Lower lobe of right lung (tissue), 2 donors: ENCODE measurements at regions not wholly inside any gene's neighbourhood (a gene's known extent, or its start where the extent isn't known, plus 50 kb on each side); places are given as distances from the start of the nearest gene placed in this dataset.
"Not testable (repeated sequence)": the region's sequence is repeated elsewhere in the genome, so short reads cannot be mapped to it uniquely, and the experiment has no call there.

Experiments used
- ATAC-seq, 2 donors: fragments of 200-7000 bp; cut with Tn5 transposase; one replicate each; pipeline ENCODE4 v1.9.1; 2020 to 2022; ENCODE audit warnings: mild to moderate bottlenecking in 2 of 2, moderate library complexity in 2 of 2
- DNase-seq: peaks from one replicate; pipeline ENCODE4 v3.0.0-alpha.2; 2020
- H3K27ac ChIP-seq: fragments of 200-600 bp; one replicate; pipeline ENCODE4 v1.8.0; 2022
- H3K27me3 ChIP-seq: fragments of 200-600 bp; one replicate; pipeline ENCODE4 v1.8.0; 2022; ENCODE audit warnings: low read depth
- H3K36me3 ChIP-seq: fragments of 200-600 bp; one replicate; pipeline ENCODE4 v1.8.0; 2022; ENCODE audit warnings: mild to moderate bottlenecking
- H3K4me1 ChIP-seq: fragments of 200-600 bp; one replicate; pipeline ENCODE4 v1.8.0; 2022
- H3K4me3 ChIP-seq: fragments of 200-600 bp; one replicate; pipeline ENCODE4 v1.8.0; 2022; ENCODE audit warnings: mild to moderate bottlenecking
- H3K9me3 ChIP-seq: fragments of 200-600 bp; one replicate; pipeline ENCODE4 v1.8.0; 2022
- CTCF ChIP-seq: fragments of 200-600 bp; IDR thresholded peaks from one replicate; pipeline ENCODE4 v1.8.0; 2022; ENCODE audit warnings: antibody characterized with exemption, mild to moderate bottlenecking
- intact Hi-C: fragments of 100-400 bp; cut with DNase I; formaldehyde crosslinking; loops from one replicate; pipeline ENCODE4 v1.11.0; 2022
- donor health status: DM: no; HTN: yes; CAD: no; lungs with severe emphysema.

GRCh38 chr17:22517716-22518115 is 825.4 kb downstream of the KCNJ18 start:
- Histone ChIP-seq H3K36me3 (no peaks in the 10 kb centered on the region), H3K27me3 (no peaks in the 10 kb centered on the region), H3K4me3 (no peak overlapping the region), H3K4me1 (no peaks in the 10 kb centered on the region), H3K9me3 (no peaks in the 10 kb centered on the region), H3K27ac (no peak overlapping the region)
- no peak for DNase-seq
- ATAC-seq, result no peak
- intact Hi-C loops, result no loop called here
- no peak for TF ChIP-seq CTCF

- Histone ChIP-seq H3K4me1 (no peaks in the 10 kb centered on the region), H3K9me3 (no peaks in the 10 kb centered on the region), H3K4me3 (no peak overlapping the region), H3K27me3 (no peaks in the 10 kb centered on the region), H3K36me3 (no peaks in the 10 kb centered on the region), H3K27ac (no peak overlapping the region)
- ATAC-seq (no peak), DNase-seq (no peak)
- intact Hi-C loops, result no loop called here
- TF ChIP-seq CTCF, result no peak
These were observed 825.9 kb downstream of the KCNJ18 start for GRCh38 chr17:22518185-22518584.

GRCh38 chr17:22548873-22549272 is 856.5 kb downstream of the KCNJ18 start:
- H3K36me3 ChIP-seq, H3K27me3 ChIP-seq, H3K9me3 ChIP-seq, ATAC-seq, H3K4me3 ChIP-seq, H3K4me1 ChIP-seq, intact Hi-C loops, H3K27ac ChIP-seq, DNase-seq: not testable (repeated sequence)

DNA sequence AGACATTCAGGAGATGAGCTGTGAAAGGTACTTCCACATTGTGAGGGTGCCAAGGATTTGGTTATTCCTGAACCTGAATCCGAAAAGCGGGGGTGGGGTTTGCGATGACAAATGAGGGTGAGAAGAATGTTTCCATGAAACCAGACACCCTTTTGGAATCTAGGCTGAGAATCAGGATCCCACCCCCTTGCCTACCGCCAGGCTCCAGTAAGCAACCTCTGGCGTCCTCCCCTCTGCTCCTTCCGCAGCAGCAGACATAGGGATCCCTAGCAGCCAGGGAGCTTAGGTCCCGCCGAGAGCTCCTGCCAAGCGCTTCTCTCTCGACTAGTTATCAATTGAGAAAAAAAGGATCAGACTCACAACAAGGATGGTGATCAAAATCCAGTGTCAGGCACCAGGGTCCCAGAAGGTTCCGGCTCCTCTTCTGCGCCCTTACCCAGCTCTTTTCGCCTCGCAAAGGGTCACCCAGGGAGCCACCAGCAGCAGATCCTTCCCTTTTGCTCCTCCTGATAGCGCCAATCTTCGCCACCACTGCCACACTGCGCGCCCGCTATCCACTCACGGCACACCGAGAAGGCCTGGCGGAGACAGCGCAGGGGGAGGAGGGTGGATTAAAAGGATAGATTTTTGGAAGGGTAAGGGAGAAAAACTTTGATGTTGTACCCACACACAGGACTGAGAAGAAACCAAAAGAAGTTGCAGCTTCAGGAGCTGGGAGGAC is 859.5 kb downstream of the KCNJ18 start:
- H3K27me3 ChIP-seq, DNase-seq, ATAC-seq, H3K4me1 ChIP-seq, H3K9me3 ChIP-seq, H3K27ac ChIP-seq, H3K36me3 ChIP-seq, H3K4me3 ChIP-seq, intact Hi-C loops: not testable (repeated sequence)

DNA sequence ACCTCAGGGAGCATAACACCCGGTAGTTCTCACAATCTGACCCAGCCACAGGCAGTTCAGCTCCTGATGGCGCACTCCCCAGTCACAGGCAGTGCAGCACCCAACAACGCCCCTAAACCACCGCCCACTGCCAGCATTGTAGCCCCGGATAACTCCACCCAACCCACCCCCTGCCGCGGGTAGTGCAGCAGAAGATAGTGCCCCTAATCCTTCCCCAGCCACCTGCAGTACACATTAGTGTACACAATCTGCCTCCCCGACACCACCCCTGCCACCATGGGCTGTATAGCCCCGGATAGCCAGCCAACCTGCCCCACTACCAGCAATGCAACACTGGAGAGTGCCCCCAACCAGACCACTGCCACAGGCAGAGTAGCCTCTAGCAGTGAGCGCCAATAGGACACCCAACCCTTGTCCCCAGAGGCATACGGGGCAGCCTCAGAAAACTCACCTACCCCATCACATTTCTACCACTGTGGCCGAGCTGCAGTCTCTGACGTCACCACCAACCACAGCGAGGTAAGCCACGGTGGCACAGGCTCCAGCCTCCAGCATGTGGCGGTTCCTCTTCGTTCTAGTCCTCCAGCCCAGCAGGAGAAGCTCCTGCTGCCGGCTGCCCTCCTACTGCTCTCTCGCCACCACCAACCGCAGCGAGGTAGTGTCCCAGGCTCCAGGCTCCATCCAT is 877.3 kb downstream of the KCNJ18 start:
- ATAC-seq, result no peak
- no peaks in the 10 kb centered on the region for H3K4me1 ChIP-seq
- no peaks in the 10 kb centered on the region for H3K9me3 ChIP-seq
- H3K27ac ChIP-seq, result no peak overlapping the region
- H3K4me3 ChIP-seq, result no peak overlapping the region
- no peaks in the 10 kb centered on the region for H3K36me3 ChIP-seq
- no peaks in the 10 kb centered on the region for H3K27me3 ChIP-seq
- TF ChIP-seq CTCF, result no peak
- intact Hi-C loops, result no loop called here
- DNase-seq, result no peak

GRCh38 chr17:22570144-22570845 is 878.0 kb downstream of the KCNJ18 start:
- no peak for DNase-seq
- H3K27ac ChIP-seq, result no peak overlapping the region
- no peaks in the 10 kb centered on the region for H3K36me3 ChIP-seq
- H3K4me3 ChIP-seq, result no peak overlapping the region
- no peak for ATAC-seq
- intact Hi-C loops, result no loop called here
- no peaks in the 10 kb centered on the region for H3K9me3 ChIP-seq
- no peaks in the 10 kb centered on the region for H3K27me3 ChIP-seq
- H3K4me1 ChIP-seq, result no peaks in the 10 kb centered on the region
- no peak for TF ChIP-seq CTCF
